ENCODE measurements at regions not wholly inside any gene's neighbourhood (a gene's known extent, or its start where the extent isn't known, plus 50 kb on each side); places are given as distances from the start of the nearest gene placed in this dataset.
"Not testable (repeated sequence)": the region's sequence is repeated elsewhere in the genome, so short reads cannot be mapped to it uniquely, and the experiment has no call there.

DNA sequence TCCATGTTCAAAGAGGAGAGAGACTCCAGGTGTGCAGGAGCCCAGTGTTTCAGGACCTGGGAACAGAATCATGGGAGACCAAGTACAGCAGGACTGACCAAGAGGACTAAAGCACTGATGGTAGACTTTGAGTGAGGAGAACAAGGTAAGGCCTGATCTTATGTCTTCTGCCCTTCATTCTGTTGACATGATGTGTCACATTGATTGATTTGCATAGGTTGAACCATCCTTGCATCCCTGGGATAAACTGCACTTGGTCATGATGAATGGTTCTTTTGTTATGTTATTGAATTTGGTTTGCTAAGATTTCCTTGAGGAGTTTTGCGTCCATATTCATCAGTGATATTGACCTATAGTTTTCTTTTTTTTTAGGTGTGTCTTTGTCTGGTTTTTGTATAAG, 497.0 kb downstream of the TMEM121 start:
- H3K27ac Mint-ChIP-seq (ENCODE audit: unreplicated experiment) = no peak overlapping the region
- no peaks in the 10 kb centered on the region for H3K36me3 Mint-ChIP-seq (ENCODE audit: insufficient read depth, unreplicated experiment)
- Histone ChIP-seq H3K36me3 (ENCODE audit: control insufficient read depth, insufficient read depth, low read length) (no peaks in the 10 kb centered on the region), H3K4me1 (no peaks in the 10 kb centered on the region), H3K4me3 (ENCODE audit: low read depth, low read length) (no peak overlapping the region), H3K9me3 (peaks cover 12% of the 10 kb centered on the region; the same call in 1 of the 2 replicates), H3K27me3 (replicated peaks; ENCODE audit: control insufficient read depth, insufficient read depth, low read length) (no peaks in the 10 kb centered on the region)
- DNase-seq = no peak
- BruUV-seq (replicated peaks) = no TSS peak
- no peaks in the 10 kb centered on the region for H3K27me3 Mint-ChIP-seq (ENCODE audit: insufficient read depth, unreplicated experiment)
- ChIA-PET POLR2A (no interaction called here), CTCF (no interaction called here)
- H3K9me3 Mint-ChIP-seq (ENCODE audit: unreplicated experiment) = peaks cover 16% of the 10 kb centered on the region
- no peaks in the 10 kb centered on the region for H3K4me1 Mint-ChIP-seq (ENCODE audit: low read depth, unreplicated experiment)
- intact Hi-C loops (cut with micrococcal nuclease; ENCODE audit: unreplicated experiment) = no loop called here
- H3K4me3 Mint-ChIP-seq (ENCODE audit: unreplicated experiment) = no peak overlapping the region
- TF ChIP-seq, protein P1, sequence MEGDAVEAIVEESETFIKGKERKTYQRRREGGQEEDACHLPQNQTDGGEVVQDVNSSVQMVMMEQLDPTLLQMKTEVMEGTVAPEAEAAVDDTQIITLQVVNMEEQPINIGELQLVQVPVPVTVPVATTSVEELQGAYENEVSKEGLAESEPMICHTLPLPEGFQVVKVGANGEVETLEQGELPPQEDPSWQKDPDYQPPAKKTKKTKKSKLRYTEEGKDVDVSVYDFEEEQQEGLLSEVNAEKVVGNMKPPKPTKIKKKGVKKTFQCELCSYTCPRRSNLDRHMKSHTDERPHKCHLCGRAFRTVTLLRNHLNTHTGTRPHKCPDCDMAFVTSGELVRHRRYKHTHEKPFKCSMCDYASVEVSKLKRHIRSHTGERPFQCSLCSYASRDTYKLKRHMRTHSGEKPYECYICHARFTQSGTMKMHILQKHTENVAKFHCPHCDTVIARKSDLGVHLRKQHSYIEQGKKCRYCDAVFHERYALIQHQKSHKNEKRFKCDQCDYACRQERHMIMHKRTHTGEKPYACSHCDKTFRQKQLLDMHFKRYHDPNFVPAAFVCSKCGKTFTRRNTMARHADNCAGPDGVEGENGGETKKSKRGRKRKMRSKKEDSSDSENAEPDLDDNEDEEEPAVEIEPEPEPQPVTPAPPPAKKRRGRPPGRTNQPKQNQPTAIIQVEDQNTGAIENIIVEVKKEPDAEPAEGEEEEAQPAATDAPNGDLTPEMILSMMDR (IDR thresholded peaks at IDR 0.05; ENCODE audit: insufficient read depth in 1 of 2, low read depth in 1 of 2, low read length in 1 of 2, severe bottlenecking in 1 of 2, unreplicated experiment in 1 of 2) = no peak

DNA sequence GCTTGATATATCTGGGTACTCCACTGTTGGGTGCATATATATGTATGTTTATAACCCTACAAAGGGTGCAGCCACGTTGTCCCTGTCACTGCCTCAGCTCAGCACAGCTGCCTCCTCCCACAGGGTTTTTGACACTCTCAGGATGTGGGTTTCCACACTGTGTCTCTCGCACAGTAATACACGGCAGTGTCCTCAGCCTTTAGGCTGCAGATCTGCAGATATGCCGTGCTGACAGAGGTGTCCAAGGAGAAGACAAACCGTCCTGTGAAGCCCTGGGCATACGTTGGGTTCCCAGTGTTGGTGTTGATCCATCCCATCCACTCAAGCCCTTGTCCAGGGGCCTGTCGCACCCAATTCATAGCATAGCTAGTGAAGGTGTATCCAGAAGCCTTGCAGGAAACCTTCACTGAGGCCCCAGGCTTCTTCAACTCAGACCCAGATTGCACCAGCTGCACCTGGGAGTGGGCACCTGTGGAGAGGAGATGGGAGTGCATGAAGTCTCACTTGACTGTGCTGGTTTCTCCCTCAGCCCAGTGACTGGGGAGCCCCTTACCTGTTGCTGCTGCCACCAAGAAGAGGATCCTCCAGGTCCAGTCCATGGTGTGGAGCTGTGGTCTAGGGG, 498.7 kb downstream of the TMEM121 start:
- H3K4me1 ChIP-seq = no peaks in the 10 kb centered on the region
- no peak for DNase-seq
- H3K27me3 ChIP-seq (replicated peaks; ENCODE audit: control insufficient read depth, insufficient read depth, low read length) = no peaks in the 10 kb centered on the region
- no peak overlapping the region for H3K4me3 ChIP-seq (ENCODE audit: low read depth, low read length)
- ChIA-PET POLR2A (no interaction called here), CTCF (no interaction called here)
- Mint-ChIP-seq H3K36me3 (ENCODE audit: insufficient read depth, unreplicated experiment) (no peaks in the 10 kb centered on the region), H3K4me3 (ENCODE audit: unreplicated experiment) (no peak overlapping the region), H3K27ac (ENCODE audit: unreplicated experiment) (no peak overlapping the region), H3K9me3 (ENCODE audit: unreplicated experiment) (peaks cover 16% of the 10 kb centered on the region), H3K4me1 (ENCODE audit: low read depth, unreplicated experiment) (no peaks in the 10 kb centered on the region), H3K27me3 (ENCODE audit: insufficient read depth, unreplicated experiment) (no peaks in the 10 kb centered on the region)
- H3K9me3 ChIP-seq = peaks cover 12% of the 10 kb centered on the region; the same call in 1 of the 2 replicates
- BruUV-seq (replicated peaks) = no TSS peak
- TF ChIP-seq, protein P1 (IDR thresholded peaks at IDR 0.05; ENCODE audit: insufficient read depth in 1 of 2, low read depth in 1 of 2, low read length in 1 of 2, severe bottlenecking in 1 of 2, unreplicated experiment in 1 of 2) = no peak
- intact Hi-C loops (cut with micrococcal nuclease; ENCODE audit: unreplicated experiment) = no loop called here
- no peaks in the 10 kb centered on the region for H3K36me3 ChIP-seq (ENCODE audit: control insufficient read depth, insufficient read depth, low read length)

DNA sequence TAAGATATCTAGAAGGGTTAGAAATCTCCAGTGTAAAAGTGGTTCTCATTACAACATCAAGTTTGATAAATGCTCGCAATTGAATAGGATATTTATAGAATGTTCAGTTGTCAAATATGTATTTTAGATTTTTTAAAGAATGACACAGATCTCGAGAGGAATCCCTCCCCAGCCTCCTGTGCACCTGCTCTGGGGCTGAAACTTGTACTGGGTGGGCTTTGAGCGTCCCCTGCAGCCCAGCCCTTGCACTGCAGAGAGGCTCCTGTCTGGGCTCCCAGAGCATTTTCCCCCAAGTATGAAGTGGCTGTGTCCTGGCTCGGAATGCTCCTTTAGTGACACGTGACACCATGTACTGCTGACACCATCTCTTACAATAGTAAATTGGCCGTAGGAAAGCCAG, 499.6 kb downstream of the TMEM121 start:
- no peaks in the 10 kb centered on the region for H3K4me1 Mint-ChIP-seq (ENCODE audit: low read depth, unreplicated experiment)
- peaks cover 12% of the 10 kb centered on the region; the same call in 1 of the 2 replicates for H3K9me3 ChIP-seq
- intact Hi-C loops (cut with micrococcal nuclease; ENCODE audit: unreplicated experiment) = no loop called here
- H3K9me3 Mint-ChIP-seq (ENCODE audit: unreplicated experiment) = peaks cover 16% of the 10 kb centered on the region
- H3K36me3 Mint-ChIP-seq (ENCODE audit: insufficient read depth, unreplicated experiment) = no peaks in the 10 kb centered on the region
- no TSS peak for BruUV-seq (replicated peaks)
- no peaks in the 10 kb centered on the region for H3K4me1 ChIP-seq
- H3K4me3 Mint-ChIP-seq (ENCODE audit: unreplicated experiment) = no peak overlapping the region
- DNase-seq = no peak
- no peak overlapping the region for H3K4me3 ChIP-seq (ENCODE audit: low read depth, low read length)
- TF ChIP-seq, protein P1 (IDR thresholded peaks at IDR 0.05; ENCODE audit: insufficient read depth in 1 of 2, low read depth in 1 of 2, low read length in 1 of 2, severe bottlenecking in 1 of 2, unreplicated experiment in 1 of 2) = no peak
- no peaks in the 10 kb centered on the region for H3K36me3 ChIP-seq (ENCODE audit: control insufficient read depth, insufficient read depth, low read length)
- H3K27ac Mint-ChIP-seq (ENCODE audit: unreplicated experiment) = no peak overlapping the region
- no peaks in the 10 kb centered on the region for H3K27me3 Mint-ChIP-seq (ENCODE audit: insufficient read depth, unreplicated experiment)
- POLR2A ChIA-PET = no interaction called here
- CTCF ChIA-PET = no interaction called here
- no peaks in the 10 kb centered on the region for H3K27me3 ChIP-seq (replicated peaks; ENCODE audit: control insufficient read depth, insufficient read depth, low read length)

DNA sequence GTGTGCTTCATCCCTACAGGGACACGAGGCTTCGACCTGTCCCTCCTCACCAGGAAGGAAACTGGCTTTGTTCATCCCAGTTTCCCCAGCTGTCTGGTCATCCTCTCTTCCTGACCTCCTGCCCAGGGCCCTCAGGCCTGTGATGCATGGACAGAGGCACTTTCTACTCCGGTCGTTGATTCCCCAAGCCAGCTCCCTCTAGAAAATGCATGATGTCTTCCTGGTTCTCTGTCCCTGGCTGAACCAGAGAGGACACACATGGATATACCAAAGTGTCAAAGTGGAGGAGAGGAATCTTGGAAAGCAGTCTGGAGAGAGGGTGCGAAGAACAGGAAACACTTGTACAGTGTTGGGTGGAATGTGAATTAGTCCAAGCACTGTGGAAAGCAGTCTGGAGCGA, 501.4 kb downstream of the TMEM121 start:
- intact Hi-C loops (cut with micrococcal nuclease; ENCODE audit: unreplicated experiment); H3K27me3 ChIP-seq (replicated peaks; ENCODE audit: control insufficient read depth, insufficient read depth, low read length); BruUV-seq (replicated peaks); H3K36me3 ChIP-seq (ENCODE audit: control insufficient read depth, insufficient read depth, low read length); H3K36me3 Mint-ChIP-seq (ENCODE audit: insufficient read depth, unreplicated experiment); H3K27me3 Mint-ChIP-seq (ENCODE audit: insufficient read depth, unreplicated experiment); H3K4me3 ChIP-seq (ENCODE audit: low read depth, low read length); H3K4me3 Mint-ChIP-seq (ENCODE audit: unreplicated experiment); H3K4me1 Mint-ChIP-seq (ENCODE audit: low read depth, unreplicated experiment); H3K27ac Mint-ChIP-seq (ENCODE audit: unreplicated experiment); CTCF ChIA-PET; H3K4me1 ChIP-seq; DNase-seq; POLR2A ChIA-PET: not testable (repeated sequence)
- peaks cover 12% of the 10 kb centered on the region; the same call in 1 of the 2 replicates for H3K9me3 ChIP-seq
- H3K9me3 Mint-ChIP-seq (ENCODE audit: unreplicated experiment) = peaks cover 16% of the 10 kb centered on the region
